ELR (cell line): ENCODE measurements at regions not wholly inside any gene's neighbourhood (a gene's known extent, or its start where the extent isn't known, plus 50 kb on each side); places are given as distances from the start of the nearest gene placed in this dataset.

Experiments
- DNase-seq: peaks from one replicate; pipeline ENCODE4 v3.0.0-alpha.2; 2015; ENCODE audit warnings: low read depth

GRCh38 chr5:2441495-2442180, 309.8 kb downstream of the IRX2 start:
- DNase-seq = no peak

- DNase-seq = no peak
Observed at GRCh38 chr5:2439608-2440007, 311.9 kb downstream of the IRX2 start.

DNA sequence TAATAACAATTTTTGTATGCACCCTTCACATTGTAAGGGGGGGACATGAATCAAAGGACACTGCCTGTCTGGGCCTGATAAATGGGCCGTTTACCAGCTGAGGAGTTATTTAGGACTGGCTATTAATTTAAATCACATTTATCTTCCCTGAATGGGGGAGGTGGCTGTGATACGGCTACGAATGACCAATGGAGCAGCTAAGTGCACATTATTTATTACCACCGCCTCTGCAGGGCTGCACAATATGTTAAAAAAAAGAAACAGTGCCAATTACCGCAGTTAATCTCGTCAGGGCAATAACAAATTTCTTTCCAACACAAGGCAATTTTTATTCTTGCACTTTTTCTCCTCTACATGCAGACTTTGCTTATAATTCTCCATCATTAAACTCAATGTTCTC, 318.4 kb downstream of the IRX2 start:
- DNase-seq = no peak

- DNase-seq = no peak
Observed at GRCh38 chr5:2432076-2432920, 319.2 kb downstream of the IRX2 start.

DNA sequence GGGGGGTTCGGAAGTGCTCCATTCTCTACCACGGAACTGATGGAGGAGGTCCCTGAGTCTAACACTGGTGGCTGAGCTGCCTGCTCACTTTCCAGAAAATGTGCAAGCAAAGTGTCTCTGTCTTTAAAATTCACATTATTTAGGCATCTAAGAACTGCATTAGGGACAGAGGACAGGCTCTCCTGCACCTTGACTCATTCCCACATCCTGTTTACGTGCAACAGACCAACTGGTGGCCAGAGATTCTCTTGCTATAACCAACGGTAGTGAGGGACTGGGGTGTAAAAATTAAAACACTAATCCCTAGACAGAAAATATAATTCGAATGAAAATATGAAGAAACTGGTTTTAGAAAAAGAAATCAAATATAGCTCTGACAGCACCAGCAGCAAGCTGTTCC, 320.9 kb downstream of the IRX2 start:
- no peak for DNase-seq

DNA sequence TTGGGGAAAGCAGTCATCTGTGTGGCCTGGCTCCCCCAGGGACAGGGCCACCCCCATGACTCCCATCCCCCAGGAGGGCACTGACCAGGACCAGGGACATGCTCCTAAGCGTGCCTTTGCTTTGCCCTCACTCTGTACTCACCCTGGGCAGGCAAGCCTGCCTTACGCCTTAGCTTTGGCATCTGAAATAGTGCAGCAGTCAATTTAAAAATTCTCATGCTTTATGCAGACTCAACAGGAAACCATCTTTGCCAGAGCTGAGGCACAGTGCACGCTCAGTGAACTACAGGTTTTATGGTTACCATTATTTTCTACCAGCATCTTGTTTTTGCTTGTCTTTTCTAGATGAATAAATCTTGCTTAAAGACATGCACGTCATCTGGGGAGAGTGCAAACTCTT, 323.5 kb downstream of the IRX2 start:
- DNase-seq = no peak

GRCh38 chr5:2423634-2424033, 327.8 kb downstream of the IRX2 start:
- no peak for DNase-seq

GRCh38 chr5:2417301-2417700, 334.2 kb downstream of the IRX2 start:
- DNase-seq = no peak

DNA sequence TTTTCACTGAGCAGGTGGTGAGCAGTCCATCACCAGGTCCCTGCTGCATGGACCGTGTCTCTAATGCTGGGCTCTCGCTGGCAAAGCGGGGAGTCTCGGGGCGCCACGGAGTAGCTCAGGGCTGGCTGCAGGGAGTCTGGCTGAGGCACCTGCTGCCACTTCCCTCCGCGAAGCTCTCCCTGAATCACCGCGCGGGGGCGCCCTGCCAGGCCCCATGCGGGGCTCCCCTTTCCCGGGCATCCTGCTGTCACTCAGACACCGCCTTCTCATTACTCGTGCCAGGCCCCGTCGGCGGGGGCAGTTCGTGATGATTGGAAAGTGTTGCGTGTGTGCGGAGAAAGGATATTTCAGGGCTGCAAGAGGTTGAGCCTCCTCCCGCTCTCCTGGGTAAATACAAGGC, 335.8 kb downstream of the IRX2 start:
- DNase-seq = no peak

GRCh38 chr5:2410451-2410850, 341.0 kb downstream of the IRX2 start:
- no peak for DNase-seq

DNA sequence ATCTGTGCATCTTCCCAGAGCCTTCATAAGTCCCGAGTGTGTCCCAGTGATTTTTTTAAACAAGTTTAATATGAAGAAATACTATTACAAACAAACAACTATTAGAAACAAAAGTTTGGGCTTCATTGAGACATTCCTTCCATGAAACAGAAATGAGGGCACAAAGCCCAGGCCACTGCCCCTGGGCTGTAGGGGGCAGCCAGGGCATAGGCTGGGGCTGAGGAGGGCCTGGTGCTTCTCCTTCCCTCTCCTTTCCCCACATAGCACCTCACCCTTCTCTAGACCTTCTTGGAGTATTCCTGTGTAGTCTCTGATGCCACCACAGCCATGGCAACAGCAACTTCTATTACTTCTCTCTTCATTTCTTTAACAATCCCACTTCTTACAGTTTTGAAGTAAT, 348.2 kb downstream of the IRX2 start:
- DNase-seq = no peak

DNA sequence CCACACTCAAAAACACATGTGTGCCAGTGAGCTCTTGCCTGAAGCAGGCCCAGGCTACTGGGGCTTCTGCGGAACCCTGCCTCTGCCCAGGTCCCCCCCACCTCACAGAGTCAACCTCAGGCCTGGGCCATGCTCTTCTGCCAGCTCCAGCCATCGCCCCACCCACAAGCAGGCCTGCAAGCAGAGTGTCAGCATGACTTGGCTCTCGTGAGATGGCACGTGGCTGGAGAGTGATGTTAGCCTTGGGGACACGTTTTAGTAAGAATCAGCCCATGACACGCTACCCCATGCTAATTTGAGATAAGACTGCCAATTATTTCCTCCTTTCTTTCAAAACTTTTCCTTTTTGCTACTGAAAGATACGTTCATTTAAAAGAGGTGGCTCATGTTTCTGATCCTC, 351.7 kb downstream of the IRX2 start:
- no peak for DNase-seq

- no peak for DNase-seq
Observed at GRCh38 chr5:2399096-2399495, 352.4 kb downstream of the IRX2 start.

DNA sequence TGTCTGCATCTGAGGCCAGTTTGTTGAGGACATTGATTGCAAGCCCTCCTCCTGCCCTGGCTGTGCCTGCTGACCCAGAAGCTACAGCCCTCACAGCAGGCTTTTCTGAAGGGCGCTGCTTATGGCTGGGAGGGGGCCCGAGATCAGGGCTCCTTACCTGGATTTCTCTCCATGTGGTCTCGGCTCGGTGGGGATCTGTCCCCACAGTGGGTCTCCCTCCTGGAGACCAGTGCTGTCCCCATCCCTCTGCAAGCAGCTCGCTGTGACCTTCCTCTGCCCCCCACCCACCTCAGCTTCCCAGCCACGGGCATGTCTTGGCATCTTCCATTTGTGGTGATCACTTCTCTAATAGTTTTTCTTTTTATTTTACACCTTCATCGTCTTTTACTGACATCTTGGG, 357.9 kb downstream of the IRX2 start:
- DNase-seq = no peak

DNA sequence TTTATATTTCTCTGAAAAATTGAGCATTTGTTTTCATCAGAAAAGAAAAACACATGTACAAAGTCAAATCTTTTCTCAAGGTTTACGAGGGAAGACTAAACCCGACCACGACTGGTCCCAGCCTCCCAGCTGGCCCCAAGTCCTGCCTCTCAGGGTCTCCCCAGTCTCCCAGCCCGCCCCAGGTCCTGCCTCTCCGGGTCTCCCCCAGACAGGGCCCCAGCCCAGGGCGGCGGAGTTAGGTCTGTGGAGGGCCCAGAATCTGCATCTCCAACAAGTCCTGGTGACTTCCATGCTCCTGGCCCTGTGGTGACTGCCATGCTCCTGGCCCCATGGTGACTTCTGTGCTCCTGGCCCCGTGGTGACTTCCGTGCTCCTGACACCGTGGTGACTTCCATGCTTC, 359.9 kb downstream of the IRX2 start:
- no peak for DNase-seq

GRCh38 chr5:2391021-2391420, 360.5 kb downstream of the IRX2 start:
- DNase-seq = no peak

- no peak for DNase-seq
Observed at GRCh38 chr5:2388571-2388970, 362.9 kb downstream of the IRX2 start.

- DNase-seq = no peak
Observed at GRCh38 chr5:2387634-2388325, 363.7 kb downstream of the IRX2 start.

GRCh38 chr5:2387250-2387633, 364.2 kb downstream of the IRX2 start:
- DNase-seq = no peak

GRCh38 chr5:2385818-2386217, 365.7 kb downstream of the IRX2 start:
- DNase-seq = no peak

DNA sequence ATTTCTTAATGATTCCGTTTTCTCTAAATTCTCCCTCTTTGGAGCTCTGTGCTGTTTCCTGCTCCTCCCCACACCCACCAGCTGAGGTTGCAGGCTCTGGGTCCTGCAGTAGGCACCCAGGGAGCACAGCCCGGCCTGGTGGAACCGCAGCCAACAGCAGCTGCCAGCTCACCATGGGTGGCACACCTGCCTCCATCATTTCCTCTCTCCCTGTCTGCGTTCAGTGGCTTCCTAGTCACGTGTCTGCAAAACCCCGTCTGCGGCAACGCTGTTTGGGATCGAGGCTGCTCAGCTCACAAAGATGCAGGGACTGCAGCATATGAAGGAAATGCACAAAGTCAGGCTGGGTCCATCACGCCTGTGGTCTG, 367.8 kb downstream of the IRX2 start:
- DNase-seq = no peak

GRCh38 chr5:2382776-2383697, 368.4 kb downstream of the IRX2 start:
- no peak for DNase-seq
